Esophagus muscularis mucosa (tissue), 4 donors: ENCODE measurements at regions not wholly inside any gene's neighbourhood (a gene's known extent, or its start where the extent isn't known, plus 50 kb on each side); places are given as distances from the start of the nearest gene placed in this dataset.

Experiments used
- DNase-seq: peaks from one replicate; pipeline ENCODE4 v3.0.0-alpha.2; 2017; ENCODE audit errors: extremely low spot score
- H3K27ac ChIP-seq, 4 donors: fragments of 200-600 bp; sonication (generic); replicated peaks in 1 of 4; 1 replicate in 3 of 4; 2 replicates in 1 of 4; pipeline ENCODE4 v1.5.1; 2016 to 2019; ENCODE audit warnings: mild to moderate bottlenecking in 1 of 4
- H3K27me3 ChIP-seq, 4 donors: fragments of 200-600 bp; sonication (generic); one replicate each; pipeline versions ENCODE4 v1.5.1 to v1.6.0; 2016 to 2019
- H3K36me3 ChIP-seq, 4 donors: fragments of 200-600 bp; sonication (generic); one replicate each; pipeline ENCODE4 v1.5.1; 2016 to 2019
- H3K4me1 ChIP-seq, 4 donors: fragments of 200-600 bp; sonication (generic); one replicate each; pipeline ENCODE4 v1.5.1; 2016 to 2019
- H3K4me3 ChIP-seq, 4 donors: fragments of 200-600 bp; sonication (generic); 1 replicate in 2 of 4; 2 replicates in 2 of 4; pipeline ENCODE4 v1.5.1; 2016 to 2019; ENCODE audit warnings: mild to moderate bottlenecking in 4 of 4, moderate library complexity in 1 of 4
- H3K9me3 ChIP-seq, 4 donors: fragments of 200-600 bp; sonication (generic); 1 replicate in 3 of 4; 2 replicates in 1 of 4; pipeline ENCODE4 v1.5.1; 2016 to 2019
- CTCF ChIP-seq, 3 experiments: fragments of 200-600 bp in 2 of 3; fragments of 450-650 bp in 1 of 3; sonication (generic) in 2 of 3; IDR thresholded peaks; one replicate each; pipeline ENCODE4 v1.5.1; 2017 to 2019; ENCODE audit warnings: antibody characterized with exemption in 3 of 3, mild to moderate bottlenecking in 2 of 3, moderate library complexity in 1 of 3
- EP300 ChIP-seq: sonication (generic); formaldehyde crosslinking; IDR thresholded peaks from one replicate; pipeline ENCODE4 v1.6.1; 2017; ENCODE audit warnings: antibody characterized with exemption
- POLR2A ChIP-seq: fragments of 450-650 bp; IDR thresholded peaks from one replicate; pipeline ENCODE4 v1.6.1; 2017; ENCODE audit warnings: antibody characterized with exemption, moderate library complexity, mild to moderate bottlenecking, low read depth
- POLR2AphosphoS5 ChIP-seq, 2 donors: sonication (generic); formaldehyde crosslinking; IDR thresholded peaks; one replicate each; pipeline ENCODE4 v1.6.1; 2017; ENCODE audit warnings: antibody characterized with exemption in 2 of 2
- WGBS: methylation state at CpG from one replicate; pipeline ENCODE4 v1.1.5; 2018; 5-methylcytosine and 5-hydroxymethylcytosine counted together
- intact Hi-C: fragments of 100-400 bp; cut with DNase I; formaldehyde crosslinking; loops from one replicate; pipeline ENCODE4 v1.15.1; 2023

GRCh38 chr11:23490557-23491235, 630.4 kb upstream of the CCDC179 start:
- Histone ChIP-seq H3K27ac (no peak overlapping the region), H3K4me3 (no peak overlapping the region), H3K27me3 (no peaks in the 10 kb centered on the region), H3K36me3 (no peaks in the 10 kb centered on the region), H3K4me1 (no peaks in the 10 kb centered on the region), H3K9me3 (peaks cover 0 to 13% (median 0%) of the 10 kb centered on the region in 4 donors)
- DNase-seq = no peak
- intact Hi-C loops = no loop called here
- 46% methylated on average over 3 of the region's 3 CpGs for WGBS
- TF ChIP-seq CTCF (IDR thresholded peaks at IDR 0.05) (no peak), POLR2AphosphoS5 (IDR thresholded peaks at IDR 0.05) (no peak), EP300 (no peak), POLR2A (no peak)

GRCh38 chr11:23494981-23495380, 634.7 kb upstream of the CCDC179 start:
- H3K36me3 ChIP-seq = no peaks in the 10 kb centered on the region
- H3K9me3 ChIP-seq = no peaks in the 10 kb centered on the region
- no peak overlapping the region for H3K4me3 ChIP-seq
- no peak for TF ChIP-seq EP300
- TF ChIP-seq POLR2AphosphoS5 (IDR thresholded peaks at IDR 0.05) = no peak
- TF ChIP-seq CTCF (IDR thresholded peaks at IDR 0.05) = no peak
- TF ChIP-seq POLR2A = no peak
- DNase-seq = no peak
- no peaks in the 10 kb centered on the region for H3K4me1 ChIP-seq
- H3K27ac ChIP-seq = no peak overlapping the region
- no peaks in the 10 kb centered on the region for H3K27me3 ChIP-seq
- intact Hi-C loops = no loop called here
- 82% methylated on average over 2 of the region's 2 CpGs for WGBS

- H3K9me3 ChIP-seq = no peaks in the 10 kb centered on the region
- TF ChIP-seq POLR2AphosphoS5 (IDR thresholded peaks at IDR 0.05) (no peak), EP300 (no peak), POLR2A (no peak), CTCF (IDR thresholded peaks at IDR 0.05) (no peak)
- no peaks in the 10 kb centered on the region for H3K27me3 ChIP-seq
- no peak overlapping the region for H3K27ac ChIP-seq
- 81% methylated on average over 6 of the region's 6 CpGs for WGBS
- no peaks in the 10 kb centered on the region for H3K4me1 ChIP-seq
- DNase-seq = no peak
- no peaks in the 10 kb centered on the region for H3K36me3 ChIP-seq
- intact Hi-C loops = no loop called here
- H3K4me3 ChIP-seq = no peak overlapping the region
Observed at GRCh38 chr11:23496340-23496739, 636.1 kb upstream of the CCDC179 start.

- intact Hi-C loops = no loop called here
- Histone ChIP-seq H3K9me3 (no peaks in the 10 kb centered on the region), H3K4me3 (no peak overlapping the region), H3K4me1 (no peaks in the 10 kb centered on the region), H3K36me3 (no peaks in the 10 kb centered on the region), H3K27me3 (no peaks in the 10 kb centered on the region), H3K27ac (no peak overlapping the region)
- no peak for DNase-seq
- 71% methylated on average over 1 of the region's 1 CpG for WGBS
- no peak for TF ChIP-seq POLR2A
Observed at GRCh38 chr11:23497040-23497439, 636.8 kb upstream of the CCDC179 start.

- H3K4me3 ChIP-seq = no peak overlapping the region
- no peaks in the 10 kb centered on the region for H3K9me3 ChIP-seq
- WGBS = 95% methylated on average over 3 of the region's 3 CpGs
- no peak for DNase-seq
- TF ChIP-seq EP300 = no peak
- TF ChIP-seq POLR2A = no peak
- no peaks in the 10 kb centered on the region for H3K36me3 ChIP-seq
- H3K4me1 ChIP-seq = no peaks in the 10 kb centered on the region
- no peaks in the 10 kb centered on the region for H3K27me3 ChIP-seq
- no peak overlapping the region for H3K27ac ChIP-seq
- intact Hi-C loops = no loop called here
Observed at GRCh38 chr11:23502389-23502788, 642.1 kb upstream of the CCDC179 start.

- TF ChIP-seq CTCF (IDR thresholded peaks at IDR 0.05) (no peak), POLR2AphosphoS5 (IDR thresholded peaks at IDR 0.05) (no peak), POLR2A (no peak), EP300 (no peak)
- DNase-seq = no peak
- Histone ChIP-seq H3K9me3 (no peaks in the 10 kb centered on the region), H3K4me1 (no peaks in the 10 kb centered on the region), H3K4me3 (no peak overlapping the region), H3K27ac (no peak overlapping the region), H3K27me3 (no peaks in the 10 kb centered on the region), H3K36me3 (no peaks in the 10 kb centered on the region)
- WGBS = 97% methylated on average over 1 of the region's 1 CpG
- intact Hi-C loops = no loop called here
Observed at GRCh38 chr11:23502826-23503225, 642.6 kb upstream of the CCDC179 start.
